HEK293T (cell line): ENCODE measurements at regions not wholly inside any gene's neighbourhood (a gene's known extent, or its start where the extent isn't known, plus 50 kb on each side); places are given as distances from the start of the nearest gene placed in this dataset.

Experiments
- ARNT ChIP-seq: fragments of 450-650 bp; IDR thresholded peaks from 2 replicates; pipeline ENCODE4 v1.6.1; 2017; ENCODE audit warnings: mild to moderate bottlenecking
- BHLHE40 ChIP-seq: fragments of 450-650 bp; IDR thresholded peaks from 2 replicates; pipeline ENCODE4 v1.6.1; 2016; ENCODE audit warnings: mild to moderate bottlenecking, moderate library complexity, borderline replicate concordance
- FOXA1 ChIP-seq: fragments of 450-650 bp; IDR thresholded peaks from 2 replicates; pipeline ENCODE4 v1.6.1; 2016; ENCODE audit warnings: mild to moderate bottlenecking
- FOXM1 ChIP-seq: fragments of 450-650 bp; IDR thresholded peaks from 2 replicates; pipeline ENCODE4 v1.6.1; 2017; ENCODE audit warnings: mild to moderate bottlenecking, borderline replicate concordance
- NFRKB ChIP-seq: fragments of 450-650 bp; IDR thresholded peaks from 2 replicates; pipeline ENCODE4 v1.6.1; 2016; ENCODE audit warnings: mild to moderate bottlenecking, moderate library complexity
- ZNF384 ChIP-seq: fragments of 450-650 bp; IDR thresholded peaks from 2 replicates; pipeline ENCODE4 v1.6.1; 2016

GRCh38 chr10:90179696-90180407 lies 478.5 kb downstream of the KIF20B start:
- TF ChIP-seq FOXA1 (no peak), ZNF384 (no peak), BHLHE40 (no peak), ARNT (no peak), NFRKB (no peak), FOXM1 (no peak)
